ENCODE measurements at regions not wholly inside any gene's neighbourhood (a gene's known extent, or its start where the extent isn't known, plus 50 kb on each side); places are given as distances from the start of the nearest gene placed in this dataset.
A peak's percentile ranks its signal among the peaks of the same experiment; 100 is the strongest.

DNA sequence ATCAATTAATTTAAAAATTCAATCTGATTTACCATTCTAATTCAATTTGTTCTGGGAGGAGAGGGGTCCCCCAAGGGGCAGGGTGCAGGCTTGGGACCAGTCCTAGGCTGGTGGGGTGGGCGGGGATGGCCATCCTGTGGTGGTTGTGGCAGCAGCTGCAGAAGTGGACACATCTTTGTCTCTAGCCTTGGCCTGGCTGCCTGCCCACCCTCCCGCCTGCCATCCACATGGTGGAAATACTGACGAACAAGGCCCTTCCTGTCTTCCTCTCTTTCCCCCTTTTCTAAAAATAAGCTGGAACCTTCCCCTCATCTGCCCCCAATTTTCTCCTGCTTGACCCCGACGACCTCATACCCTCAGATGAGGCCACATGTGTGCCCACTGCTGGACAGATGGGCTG, 130.9 kb downstream of the FOXD2 start:
- ChIA-PET CTCF (no interaction called here), POLR2A (no interaction called here)
- no peaks in the 10 kb centered on the region for H3K9me3 ChIP-seq (ENCODE audit: low read length)
- no peaks in the 10 kb centered on the region for H3K9me3 Mint-ChIP-seq
- H3K36me3 ChIP-seq (ENCODE audit: insufficient read depth, low read length): no peaks in the 10 kb centered on the region
- H3K4me1 Mint-ChIP-seq: no peaks in the 10 kb centered on the region
- DNase-seq: peak in 1 of 5 donors; percentile 4
- no peak overlapping the region for H3K27ac ChIP-seq (ENCODE audit: low read depth, low read length)
- no peak overlapping the region for H3K4me3 ChIP-seq (ENCODE audit: low read length)
- no peaks in the 10 kb centered on the region for H3K27me3 ChIP-seq (ENCODE audit: insufficient read depth, low read length, poor library complexity, severe bottlenecking)
- no peak overlapping the region for H3K27ac Mint-ChIP-seq
- no peaks in the 10 kb centered on the region for H3K36me3 Mint-ChIP-seq
- H3K4me3 Mint-ChIP-seq: no peak overlapping the region
- peaks cover 7 to 33% of the 10 kb centered on the region in 2 donors for H3K27me3 Mint-ChIP-seq
- no peaks in the 10 kb centered on the region for H3K4me1 ChIP-seq (ENCODE audit: insufficient read depth, low read length)

DNA sequence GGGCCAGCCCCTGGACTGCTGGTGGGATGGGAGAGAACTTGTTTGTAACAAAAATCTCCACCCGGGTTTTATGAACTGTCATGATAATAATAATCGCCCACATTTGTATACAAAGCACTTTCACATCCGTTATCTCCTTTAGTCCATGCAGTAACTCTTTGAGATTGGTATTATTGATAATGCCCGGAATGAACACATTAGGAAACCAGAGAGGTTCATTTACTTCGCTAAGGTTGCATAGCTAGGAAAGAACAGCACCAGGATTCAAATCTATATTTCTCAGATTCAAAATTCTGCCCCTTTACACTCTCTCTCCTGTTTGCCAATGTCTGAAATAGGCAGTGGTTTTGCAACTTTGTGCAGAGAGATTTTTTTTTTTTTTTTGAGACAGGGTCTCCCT, 131.4 kb downstream of the FOXD2 start:
- no peak overlapping the region for H3K4me3 ChIP-seq (ENCODE audit: low read length)
- no peak overlapping the region for H3K4me3 Mint-ChIP-seq
- H3K27ac Mint-ChIP-seq: no peak overlapping the region
- ChIA-PET POLR2A (no interaction called here), CTCF (no interaction called here)
- no peaks in the 10 kb centered on the region for H3K9me3 ChIP-seq (ENCODE audit: low read length)
- no peak overlapping the region for H3K27ac ChIP-seq (ENCODE audit: low read depth, low read length)
- H3K36me3 ChIP-seq (ENCODE audit: insufficient read depth, low read length): no peaks in the 10 kb centered on the region
- no peaks in the 10 kb centered on the region for H3K27me3 ChIP-seq (ENCODE audit: insufficient read depth, low read length, poor library complexity, severe bottlenecking)
- H3K27me3 Mint-ChIP-seq: peaks cover 7 to 33% of the 10 kb centered on the region in 2 donors
- H3K36me3 Mint-ChIP-seq: no peaks in the 10 kb centered on the region
- DNase-seq: no peak
- H3K4me1 ChIP-seq (ENCODE audit: insufficient read depth, low read length): no peaks in the 10 kb centered on the region
- no peaks in the 10 kb centered on the region for H3K9me3 Mint-ChIP-seq
- no peaks in the 10 kb centered on the region for H3K4me1 Mint-ChIP-seq

DNA sequence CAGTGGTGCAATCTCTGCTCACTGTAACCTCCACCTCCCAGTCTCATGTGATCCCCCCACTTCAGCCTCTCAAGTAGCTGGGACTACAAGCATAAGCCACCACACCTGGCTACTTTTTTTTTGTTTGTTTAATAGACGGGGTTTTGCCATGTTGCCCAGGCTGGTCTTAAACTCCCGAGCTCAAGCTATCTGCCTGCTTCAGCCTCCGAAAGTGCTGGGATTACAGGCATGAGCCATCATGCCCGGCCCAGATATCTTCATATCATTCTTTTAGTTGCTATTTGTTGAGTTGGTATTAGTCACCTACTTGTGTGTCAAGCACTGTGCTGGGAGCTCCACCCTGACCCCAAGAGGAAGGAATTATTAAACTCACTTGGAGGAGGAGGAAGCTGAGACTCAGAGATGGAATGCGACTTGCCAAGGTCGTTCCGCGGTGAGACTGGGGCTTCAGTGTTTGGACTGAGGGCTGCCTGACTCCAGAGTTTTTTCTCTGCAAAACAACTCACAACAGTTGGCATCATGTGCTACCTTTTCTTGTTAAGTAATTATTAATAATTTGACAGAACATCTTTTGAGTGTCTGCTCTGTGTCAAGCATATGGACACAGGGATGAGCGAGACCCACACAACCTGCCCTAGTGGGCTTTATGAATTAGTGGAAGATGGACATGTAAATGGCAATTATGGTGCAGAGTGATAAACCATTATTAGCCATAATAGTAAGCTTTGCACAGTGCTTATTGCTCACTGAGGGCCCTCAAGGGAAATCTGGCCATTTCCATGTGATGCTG, 132.0 kb downstream of the FOXD2 start:
- H3K27ac Mint-ChIP-seq: peak overlapping the region in 1 of 8 donors; percentile 27
- POLR2A ChIA-PET: no interaction called here
- no peaks in the 10 kb centered on the region for H3K4me1 Mint-ChIP-seq
- Histone ChIP-seq H3K9me3 (ENCODE audit: low read length) (no peaks in the 10 kb centered on the region), H3K27me3 (ENCODE audit: insufficient read depth, low read length, poor library complexity, severe bottlenecking) (no peaks in the 10 kb centered on the region), H3K4me3 (ENCODE audit: low read length) (no peak overlapping the region), H3K36me3 (ENCODE audit: insufficient read depth, low read length) (no peaks in the 10 kb centered on the region), H3K4me1 (ENCODE audit: insufficient read depth, low read length) (no peaks in the 10 kb centered on the region), H3K27ac (ENCODE audit: low read depth, low read length) (no peak overlapping the region)
- H3K27me3 Mint-ChIP-seq: peaks cover 7 to 30% of the 10 kb centered on the region in 2 donors
- CTCF ChIA-PET: no interaction called here
- no peak overlapping the region for H3K4me3 Mint-ChIP-seq
- H3K36me3 Mint-ChIP-seq: no peaks in the 10 kb centered on the region
- no peaks in the 10 kb centered on the region for H3K9me3 Mint-ChIP-seq
- DNase-seq: no peak

DNA sequence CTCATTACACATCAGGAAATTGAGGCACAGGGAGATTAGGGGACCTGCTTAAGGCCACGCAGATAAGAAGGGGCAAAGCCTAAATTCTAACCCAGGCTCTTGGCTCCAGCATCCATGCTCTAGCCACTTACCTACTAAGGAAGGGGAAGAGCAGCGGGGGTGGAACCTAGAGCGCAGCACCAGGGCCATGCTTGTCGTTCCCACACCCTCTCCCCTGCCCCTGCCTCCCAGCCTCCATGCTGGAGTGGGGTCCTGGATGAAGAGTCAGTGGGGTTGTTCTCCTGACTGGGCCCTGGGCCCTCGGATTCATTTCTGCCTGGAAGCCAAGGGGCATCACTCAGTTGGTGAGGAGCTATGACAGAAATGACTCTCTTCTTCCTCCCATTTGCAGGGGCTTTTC, 133.3 kb downstream of the FOXD2 start:
- Mint-ChIP-seq H3K27me3 (peaks cover 14 to 38% of the 10 kb centered on the region in 2 donors), H3K4me1 (no peaks in the 10 kb centered on the region), H3K27ac (no peak overlapping the region), H3K36me3 (no peaks in the 10 kb centered on the region), H3K4me3 (no peak overlapping the region), H3K9me3 (no peaks in the 10 kb centered on the region)
- DNase-seq: peak in 1 of 5 donors; percentile 8
- POLR2A ChIA-PET: no interaction called here
- Histone ChIP-seq H3K36me3 (ENCODE audit: insufficient read depth, low read length) (no peaks in the 10 kb centered on the region), H3K4me3 (ENCODE audit: low read length) (no peak overlapping the region), H3K4me1 (ENCODE audit: insufficient read depth, low read length) (no peaks in the 10 kb centered on the region), H3K9me3 (ENCODE audit: low read length) (no peaks in the 10 kb centered on the region), H3K27me3 (ENCODE audit: insufficient read depth, low read length, poor library complexity, severe bottlenecking) (no peaks in the 10 kb centered on the region), H3K27ac (ENCODE audit: low read depth, low read length) (no peak overlapping the region)
- CTCF ChIA-PET: no interaction called here

DNA sequence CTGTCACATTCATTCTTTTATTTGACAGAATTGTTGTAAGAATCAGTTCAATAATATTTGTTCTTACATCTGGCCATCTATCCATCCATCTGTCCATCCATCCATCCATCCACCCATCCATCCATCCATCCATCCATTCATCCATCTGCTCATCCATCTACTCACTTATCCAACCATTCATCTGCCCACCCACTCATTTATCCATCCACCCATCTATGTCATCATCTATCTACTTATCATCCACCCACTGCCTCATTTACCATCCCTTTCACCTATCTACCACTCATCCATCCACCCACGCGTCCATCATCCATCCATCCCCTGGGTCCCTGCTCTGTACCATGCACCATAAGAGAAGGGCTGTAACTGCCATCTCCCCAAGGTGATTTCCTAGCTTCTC, 134.1 kb downstream of the FOXD2 start:
- no peaks in the 10 kb centered on the region for H3K9me3 Mint-ChIP-seq
- H3K9me3 ChIP-seq (ENCODE audit: low read length): no peaks in the 10 kb centered on the region
- no peaks in the 10 kb centered on the region for H3K36me3 ChIP-seq (ENCODE audit: insufficient read depth, low read length)
- H3K4me3 Mint-ChIP-seq: no peak overlapping the region
- H3K36me3 Mint-ChIP-seq: no peaks in the 10 kb centered on the region
- H3K27ac Mint-ChIP-seq: no peak overlapping the region
- no peaks in the 10 kb centered on the region for H3K4me1 Mint-ChIP-seq
- H3K4me3 ChIP-seq (ENCODE audit: low read length): no peak overlapping the region
- no peak for DNase-seq
- H3K27me3 ChIP-seq (ENCODE audit: insufficient read depth, low read length, poor library complexity, severe bottlenecking): peaks cover 6% of the 10 kb centered on the region
- peaks cover 22 to 46% of the 10 kb centered on the region in 2 donors for H3K27me3 Mint-ChIP-seq
- H3K4me1 ChIP-seq (ENCODE audit: insufficient read depth, low read length): no peaks in the 10 kb centered on the region
- CTCF ChIA-PET: no interaction called here
- H3K27ac ChIP-seq (ENCODE audit: low read depth, low read length): no peak overlapping the region
- POLR2A ChIA-PET: no interaction called here

DNA sequence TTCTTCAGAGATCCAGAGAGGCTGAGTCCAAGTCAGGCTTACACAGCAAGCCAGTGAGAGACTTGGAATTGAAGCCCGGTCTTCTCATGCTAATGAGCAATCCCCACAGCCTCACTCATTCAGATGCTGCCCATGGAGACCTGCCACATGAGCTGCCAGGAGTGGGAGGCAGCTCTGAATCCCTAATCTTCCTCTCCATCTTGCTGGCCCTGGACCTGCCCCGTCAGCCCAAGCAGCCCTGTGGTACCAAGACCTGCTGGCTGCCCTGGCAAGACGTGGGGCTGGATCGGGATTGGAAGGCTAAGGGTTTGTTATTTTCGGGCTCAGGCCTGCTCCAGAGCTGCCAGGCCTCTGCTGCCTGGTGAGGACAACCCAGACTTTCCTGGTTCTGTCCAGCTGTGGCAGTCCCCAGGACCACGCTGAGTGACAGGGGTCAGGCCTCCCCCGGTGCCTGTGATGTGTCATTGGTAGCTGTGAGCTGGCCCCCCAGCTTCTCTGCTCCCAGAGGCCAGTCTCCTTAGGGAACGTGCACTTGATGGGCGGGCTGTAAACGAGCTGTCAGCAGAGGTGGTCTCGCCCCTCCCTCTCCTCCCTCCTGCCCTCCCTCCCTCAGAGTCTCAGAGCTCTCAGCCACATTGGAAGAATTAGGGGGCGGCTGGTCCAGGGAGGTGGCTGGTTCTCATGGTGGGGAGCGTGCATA, 135.0 kb downstream of the FOXD2 start:
- CTCF ChIA-PET: no interaction called here
- Histone ChIP-seq H3K36me3 (ENCODE audit: insufficient read depth, low read length) (no peaks in the 10 kb centered on the region), H3K27ac (ENCODE audit: low read depth, low read length) (no peak overlapping the region), H3K9me3 (ENCODE audit: low read length) (no peaks in the 10 kb centered on the region), H3K27me3 (ENCODE audit: insufficient read depth, low read length, poor library complexity, severe bottlenecking) (peaks cover 7% of the 10 kb centered on the region), H3K4me1 (ENCODE audit: insufficient read depth, low read length) (no peaks in the 10 kb centered on the region), H3K4me3 (ENCODE audit: low read length) (no peak overlapping the region)
- Mint-ChIP-seq H3K27ac (no peak overlapping the region), H3K4me1 (no peaks in the 10 kb centered on the region), H3K27me3 (peaks cover 26 to 52% of the 10 kb centered on the region in 2 donors), H3K36me3 (no peaks in the 10 kb centered on the region), H3K9me3 (no peaks in the 10 kb centered on the region), H3K4me3 (no peak overlapping the region)
- no peak for DNase-seq
- POLR2A ChIA-PET: no interaction called here

DNA sequence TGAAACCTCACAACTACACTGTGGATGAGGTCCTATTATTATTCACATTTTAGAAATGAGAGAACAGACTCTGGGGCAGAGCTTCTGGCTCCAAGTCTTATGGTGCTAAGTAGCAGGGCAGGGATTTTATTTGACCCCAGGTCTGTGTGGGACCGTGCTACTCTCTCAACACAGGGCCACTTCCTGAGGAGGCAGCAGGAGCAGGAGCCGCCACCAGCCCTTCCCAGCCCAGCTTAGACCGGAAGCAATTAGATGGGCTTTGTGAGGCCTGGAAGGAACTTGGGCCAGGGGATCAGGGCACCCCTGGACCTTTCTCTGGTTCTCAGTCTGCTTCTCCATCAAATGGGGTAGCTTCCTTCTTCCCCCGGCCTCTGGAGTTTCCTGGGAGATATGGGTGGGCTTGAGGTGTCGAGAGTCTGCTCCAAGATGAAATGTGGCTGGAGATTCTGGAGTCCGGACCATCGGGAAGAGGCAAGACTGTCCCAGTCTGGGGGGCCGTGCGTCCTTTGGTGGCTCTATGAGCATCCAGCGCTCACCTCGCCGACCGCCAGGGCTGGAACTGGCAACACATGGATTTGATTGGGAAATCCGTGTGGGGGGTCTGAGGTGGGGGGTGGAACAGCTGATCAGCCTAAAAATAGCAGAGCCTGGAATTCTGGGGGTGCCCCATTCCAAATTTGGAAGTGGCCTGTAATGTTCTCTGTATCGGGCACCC, 136.8 kb downstream of the FOXD2 start:
- no peak overlapping the region for H3K4me3 ChIP-seq (ENCODE audit: low read length)
- H3K36me3 Mint-ChIP-seq: no peaks in the 10 kb centered on the region
- H3K27me3 Mint-ChIP-seq: peaks cover 23 to 49% of the 10 kb centered on the region in 2 donors
- no peaks in the 10 kb centered on the region for H3K4me1 ChIP-seq (ENCODE audit: insufficient read depth, low read length)
- H3K4me3 Mint-ChIP-seq: no peak overlapping the region
- H3K9me3 ChIP-seq (ENCODE audit: low read length): no peaks in the 10 kb centered on the region
- no peaks in the 10 kb centered on the region for H3K4me1 Mint-ChIP-seq
- H3K27ac Mint-ChIP-seq: no peak overlapping the region
- H3K27ac ChIP-seq (ENCODE audit: low read depth, low read length): no peak overlapping the region
- peaks cover 7% of the 10 kb centered on the region for H3K27me3 ChIP-seq (ENCODE audit: insufficient read depth, low read length, poor library complexity, severe bottlenecking)
- no peaks in the 10 kb centered on the region for H3K9me3 Mint-ChIP-seq
- POLR2A ChIA-PET: no interaction called here
- no peaks in the 10 kb centered on the region for H3K36me3 ChIP-seq (ENCODE audit: insufficient read depth, low read length)
- CTCF ChIA-PET: no interaction called here
- no peak for DNase-seq

Data from CD8-positive, alpha-beta memory T cell (primary cell).